Testis (tissue), 2 donors: ENCODE measurements at regions not wholly inside any gene's neighbourhood (a gene's known extent, or its start where the extent isn't known, plus 50 kb on each side); places are given as distances from the start of the nearest gene placed in this dataset.
A peak's percentile ranks its signal among the peaks of the same experiment; 100 is the strongest.

Experiments
- DNase-seq: peaks from one replicate; pipeline ENCODE4 v3.0.0-alpha.2; 2019
- H3K27ac ChIP-seq, 2 donors: fragments of 200-600 bp; sonication (generic); one replicate each; pipeline ENCODE4 v1.5.1; 2019
- H3K27me3 ChIP-seq: fragments of 200-600 bp; sonication (generic); one replicate; pipeline ENCODE4 v1.5.1; 2019
- H3K36me3 ChIP-seq: fragments of 200-600 bp; sonication (generic); one replicate; pipeline ENCODE4 v1.5.1; 2017; ENCODE audit warnings: low read depth; ENCODE audit errors: missing control alignments
- H3K4me1 ChIP-seq: fragments of 200-600 bp; sonication (generic); one replicate; pipeline ENCODE4 v1.5.1; 2019
- H3K4me3 ChIP-seq, 2 donors: fragments of 200-600 bp; sonication (generic); one replicate each; pipeline ENCODE4 v1.5.1; 2017 to 2019
- H3K9me3 ChIP-seq: fragments of 200-600 bp; sonication (generic); one replicate; pipeline ENCODE4 v1.5.1; 2017
- POLR2A ChIP-seq: fragments of 450-650 bp; IDR thresholded peaks from one replicate; pipeline ENCODE4 v1.6.1; 2017; ENCODE audit warnings: antibody characterized with exemption, mild to moderate bottlenecking, moderate library complexity
- WGBS, 2 donors: methylation state at CpG; one replicate each; pipeline ENCODE4 v1.1.5; 2018; 5-methylcytosine and 5-hydroxymethylcytosine counted together
- intact Hi-C: fragments of 100-400 bp; cut with DNase I; formaldehyde crosslinking; loops from one replicate; pipeline ENCODE4 v1.15.1; 2023; ENCODE audit warnings: low total_unique reads
- TF ChIP-seq, protein P1 (sequence below), 3 experiments: fragments of 450-650 bp in 2 of 3; fragments of 200-600 bp in 1 of 3; sonication (generic) in 1 of 3; IDR thresholded peaks; one replicate each; pipeline ENCODE4 v1.5.1; 2016 to 2019; ENCODE audit warnings: antibody characterized with exemption in 3 of 3, mild to moderate bottlenecking in 2 of 3, moderate library complexity in 1 of 3

GRCh38 chr4:22997358-22998224 is 304.9 kb downstream of the GBA3 start:
- Histone ChIP-seq H3K9me3 (no peaks in the 10 kb centered on the region), H3K36me3 (no peaks in the 10 kb centered on the region), H3K4me1 (no peaks in the 10 kb centered on the region), H3K27ac (no peak overlapping the region), H3K27me3 (no peaks in the 10 kb centered on the region), H3K4me3 (peak overlapping the region in 1 of 2 donors; percentile 34)
- 49 to 71% methylated on average over 12 of the region's 12 CpGs for WGBS, 2 donors
- TF ChIP-seq, protein P1, sequence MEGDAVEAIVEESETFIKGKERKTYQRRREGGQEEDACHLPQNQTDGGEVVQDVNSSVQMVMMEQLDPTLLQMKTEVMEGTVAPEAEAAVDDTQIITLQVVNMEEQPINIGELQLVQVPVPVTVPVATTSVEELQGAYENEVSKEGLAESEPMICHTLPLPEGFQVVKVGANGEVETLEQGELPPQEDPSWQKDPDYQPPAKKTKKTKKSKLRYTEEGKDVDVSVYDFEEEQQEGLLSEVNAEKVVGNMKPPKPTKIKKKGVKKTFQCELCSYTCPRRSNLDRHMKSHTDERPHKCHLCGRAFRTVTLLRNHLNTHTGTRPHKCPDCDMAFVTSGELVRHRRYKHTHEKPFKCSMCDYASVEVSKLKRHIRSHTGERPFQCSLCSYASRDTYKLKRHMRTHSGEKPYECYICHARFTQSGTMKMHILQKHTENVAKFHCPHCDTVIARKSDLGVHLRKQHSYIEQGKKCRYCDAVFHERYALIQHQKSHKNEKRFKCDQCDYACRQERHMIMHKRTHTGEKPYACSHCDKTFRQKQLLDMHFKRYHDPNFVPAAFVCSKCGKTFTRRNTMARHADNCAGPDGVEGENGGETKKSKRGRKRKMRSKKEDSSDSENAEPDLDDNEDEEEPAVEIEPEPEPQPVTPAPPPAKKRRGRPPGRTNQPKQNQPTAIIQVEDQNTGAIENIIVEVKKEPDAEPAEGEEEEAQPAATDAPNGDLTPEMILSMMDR (IDR thresholded peaks at IDR 0.05), result no peak
- intact Hi-C loops, result no loop called here
- DNase-seq, result peak; percentile 41

DNA sequence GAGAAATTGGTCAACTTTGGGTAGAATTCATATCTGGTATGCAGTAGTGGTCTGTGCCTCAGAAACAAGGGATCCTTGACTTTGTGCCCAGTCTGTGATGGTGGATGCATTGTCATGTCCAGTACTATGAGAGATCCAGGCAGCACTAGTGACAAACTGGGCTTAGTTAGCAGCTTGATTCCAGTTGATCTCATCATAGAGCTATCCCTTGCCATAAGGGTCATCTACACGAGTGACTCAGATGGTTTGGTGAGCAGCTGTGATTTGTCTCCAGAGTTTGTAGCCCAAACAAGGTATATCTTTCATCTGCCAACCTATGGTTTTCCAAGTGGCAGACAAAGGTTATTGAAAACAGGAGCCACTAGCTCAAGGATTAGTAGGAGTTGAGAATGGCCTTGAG is 298.8 kb downstream of the GBA3 start:
- no peaks in the 10 kb centered on the region for H3K9me3 ChIP-seq
- WGBS, 2 donors, result 43 to 58% methylated on average over 1 of the region's 1 CpG
- DNase-seq, result no peak
- no peak overlapping the region for H3K4me3 ChIP-seq
- H3K27ac ChIP-seq, result no peak overlapping the region
- H3K27me3 ChIP-seq, result no peaks in the 10 kb centered on the region
- no peaks in the 10 kb centered on the region for H3K36me3 ChIP-seq
- TF ChIP-seq, protein P1 (IDR thresholded peaks at IDR 0.05), result no peak
- no peak for TF ChIP-seq POLR2A
- intact Hi-C loops, result no loop called here
- H3K4me1 ChIP-seq, result no peaks in the 10 kb centered on the region

DNA sequence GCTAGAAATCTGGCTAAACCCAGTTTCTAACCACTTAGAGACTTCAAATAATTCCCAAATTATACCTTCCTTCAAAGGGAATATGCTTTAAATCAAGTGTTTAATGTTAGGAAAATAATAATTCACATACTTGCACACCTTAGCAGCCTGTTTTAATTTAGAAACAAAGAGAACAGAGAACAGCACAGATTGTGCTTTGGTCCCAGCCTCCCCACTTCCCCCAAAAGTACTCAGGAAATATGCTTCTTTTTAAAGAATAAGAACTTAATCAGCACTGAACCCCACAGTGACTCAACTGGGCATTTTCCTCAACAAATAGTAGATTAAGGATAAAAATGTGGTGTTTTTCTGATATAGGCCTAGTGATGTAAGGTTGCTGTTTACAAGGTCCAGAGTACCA is 295.8 kb downstream of the GBA3 start:
- intact Hi-C loops, result no loop called here
- no peak for DNase-seq
- H3K9me3 ChIP-seq, result no peaks in the 10 kb centered on the region
- H3K27me3 ChIP-seq, result no peaks in the 10 kb centered on the region
- no peak for TF ChIP-seq POLR2A
- TF ChIP-seq, protein P1 (IDR thresholded peaks at IDR 0.05), result no peak
- H3K4me3 ChIP-seq, result no peak overlapping the region
- H3K4me1 ChIP-seq, result no peaks in the 10 kb centered on the region
- no peaks in the 10 kb centered on the region for H3K36me3 ChIP-seq
- H3K27ac ChIP-seq, result no peak overlapping the region

GRCh38 chr4:22987870-22988269 is 295.1 kb downstream of the GBA3 start:
- DNase-seq, result no peak
- WGBS, 2 donors, result 80 to 91% methylated on average over 5 of the region's 5 CpGs
- no peak overlapping the region for H3K4me3 ChIP-seq
- no peaks in the 10 kb centered on the region for H3K36me3 ChIP-seq
- TF ChIP-seq POLR2A, result no peak
- TF ChIP-seq, protein P1 (IDR thresholded peaks at IDR 0.05), result no peak
- no peaks in the 10 kb centered on the region for H3K4me1 ChIP-seq
- no peaks in the 10 kb centered on the region for H3K9me3 ChIP-seq
- intact Hi-C loops, result no loop called here
- no peak overlapping the region for H3K27ac ChIP-seq
- no peaks in the 10 kb centered on the region for H3K27me3 ChIP-seq

DNA sequence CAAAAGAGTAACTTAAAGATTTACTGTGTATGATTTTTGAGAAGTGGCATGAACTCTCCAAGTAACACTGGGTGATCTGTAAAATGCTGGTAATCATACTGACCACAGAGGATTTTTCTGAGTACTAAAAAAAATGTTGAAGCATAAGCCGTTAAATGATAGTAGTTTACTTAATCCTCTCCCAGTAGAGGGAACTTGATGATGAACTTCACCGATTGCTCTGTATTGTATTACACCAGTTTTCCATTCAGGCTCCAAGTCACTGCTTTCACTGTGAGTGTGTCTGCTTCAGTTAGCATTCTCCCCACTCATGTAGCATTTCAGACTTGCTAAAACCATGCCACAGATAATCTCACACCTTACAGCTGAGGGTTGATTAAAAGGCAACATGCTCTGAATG is 294.1 kb downstream of the GBA3 start:
- no peak for DNase-seq
- TF ChIP-seq, protein P1 (IDR thresholded peaks at IDR 0.05), result no peak
- no peak for TF ChIP-seq POLR2A
- no peaks in the 10 kb centered on the region for H3K36me3 ChIP-seq
- no peak overlapping the region for H3K27ac ChIP-seq
- 72 to 92% methylated on average over 2 of the region's 2 CpGs for WGBS, 2 donors
- H3K4me1 ChIP-seq, result no peaks in the 10 kb centered on the region
- intact Hi-C loops, result no loop called here
- H3K4me3 ChIP-seq, result no peak overlapping the region
- H3K9me3 ChIP-seq, result no peaks in the 10 kb centered on the region
- H3K27me3 ChIP-seq, result no peaks in the 10 kb centered on the region
